HG02840 (cell line): ENCODE measurements at regions not wholly inside any gene's neighbourhood (a gene's known extent, or its start where the extent isn't known, plus 50 kb on each side); places are given as distances from the start of the nearest gene placed in this dataset.

Source experiments
- ATAC-seq: cut with Tn5 transposase; IDR thresholded peaks from one replicate; pipeline ENCODE4 v1.9.1; 2021; ENCODE audit warnings: mild to moderate bottlenecking, moderate library complexity, moderate number of reproducible peaks; ENCODE audit not compliant: unreplicated experiment, low FRiP score

DNA sequence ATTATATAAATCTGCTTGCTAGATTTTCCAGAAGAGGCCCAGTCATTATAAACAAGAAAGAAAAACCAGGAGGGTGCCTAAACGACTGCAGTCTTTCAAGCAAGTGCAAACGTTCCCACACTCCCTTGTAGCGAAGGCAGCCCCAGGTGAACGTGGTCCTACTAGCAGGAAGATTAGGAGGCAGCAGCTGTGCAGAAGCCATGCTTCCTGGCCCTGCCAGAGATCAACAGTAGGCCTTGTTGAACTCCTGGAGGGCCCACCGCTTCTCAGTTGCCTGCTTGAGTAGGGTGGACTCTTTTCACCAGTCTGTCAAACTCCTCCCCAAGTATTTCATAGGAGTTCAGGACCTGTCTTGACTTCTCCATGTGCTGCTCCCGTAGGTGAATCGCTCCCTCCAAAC, 163.0 kb upstream of the GORAB start:
- ATAC-seq: no peak

- no peak for ATAC-seq
These were observed 162.5 kb upstream of the GORAB start for GRCh38 chr1:170369417-170369816.

DNA sequence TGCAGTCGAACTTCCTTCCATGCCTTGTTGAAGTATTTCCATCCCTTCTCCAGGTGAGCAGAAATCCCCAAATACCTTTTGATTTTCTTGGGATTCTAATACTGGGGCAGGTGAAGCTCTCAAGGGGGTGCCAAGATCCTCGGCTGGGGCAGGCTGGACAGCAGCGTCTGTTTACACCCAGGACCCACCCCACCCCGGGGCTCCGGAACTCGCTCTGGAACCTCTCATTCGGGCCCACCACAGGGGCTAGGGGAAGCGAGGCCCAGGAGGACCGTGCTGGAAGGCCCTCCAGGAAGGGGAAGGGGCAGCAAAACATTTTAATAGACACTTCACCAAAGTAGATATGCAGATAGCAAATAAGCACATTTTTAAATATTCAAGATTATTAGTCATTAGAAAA, 161.9 kb upstream of the GORAB start:
- ATAC-seq: no peak

GRCh38 chr1:170375082-170375723, 156.8 kb upstream of the GORAB start:
- ATAC-seq: no peak

- no peak for ATAC-seq
These were observed 155.1 kb upstream of the GORAB start for GRCh38 chr1:170376801-170377385.

GRCh38 chr1:170377440-170377839, 154.5 kb upstream of the GORAB start:
- ATAC-seq: no peak

DNA sequence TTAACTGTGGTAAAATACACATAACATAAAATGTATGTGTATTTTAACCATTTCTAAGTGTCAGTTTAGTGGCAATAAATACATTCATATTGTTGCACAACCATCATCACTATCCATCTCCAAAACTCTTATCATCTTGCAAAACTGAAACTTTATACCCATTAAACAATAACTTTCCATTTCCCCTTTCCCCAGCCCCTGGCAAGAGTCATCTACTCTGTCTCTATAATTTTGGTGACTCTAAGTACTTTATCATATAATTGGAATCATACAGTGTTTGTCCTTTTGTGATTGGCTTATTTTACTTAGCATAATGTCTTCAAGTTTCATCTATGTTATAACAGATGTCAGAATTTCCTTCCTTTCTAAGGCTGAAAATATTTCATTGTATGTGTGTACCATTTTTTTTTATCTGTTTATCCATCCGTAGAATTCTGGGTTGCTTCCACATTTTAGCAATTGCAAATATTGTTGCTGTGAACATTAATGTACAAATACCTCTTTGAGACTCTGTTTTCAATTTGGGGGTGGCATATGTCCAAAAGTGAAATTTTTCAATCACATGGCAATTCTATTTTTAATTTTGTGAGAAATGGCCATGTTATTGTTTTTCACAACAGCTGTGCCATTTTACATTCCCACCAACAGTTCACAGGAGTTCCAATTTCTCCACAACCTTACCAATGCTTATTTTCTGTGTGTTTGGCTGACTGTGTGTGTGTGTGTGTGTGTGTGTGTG, 153.9 kb upstream of the GORAB start:
- ATAC-seq: no peak

- no peak for ATAC-seq
These were observed 146.2 kb upstream of the GORAB start for GRCh38 chr1:170385750-170386149.

DNA sequence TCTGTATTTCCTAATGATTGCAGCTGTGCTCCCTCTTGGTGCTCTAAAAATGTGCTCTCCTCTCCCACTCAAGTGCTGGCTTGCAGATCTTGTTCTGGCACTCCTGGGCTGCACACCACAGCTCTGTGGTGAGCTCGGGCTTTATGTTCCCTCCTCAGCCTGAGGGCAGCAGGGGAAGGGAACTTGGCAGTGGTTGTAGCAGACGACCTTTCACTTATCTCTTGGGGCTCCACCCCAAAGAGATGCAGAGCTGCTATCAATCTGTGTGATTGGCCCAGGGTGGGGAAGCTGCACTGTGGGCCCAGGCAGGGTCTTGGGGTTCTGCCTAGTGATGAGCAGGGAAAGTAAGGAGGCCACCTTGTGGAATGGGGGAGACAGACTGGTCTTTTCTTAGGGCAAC, 143.5 kb upstream of the GORAB start:
- ATAC-seq: no peak

DNA sequence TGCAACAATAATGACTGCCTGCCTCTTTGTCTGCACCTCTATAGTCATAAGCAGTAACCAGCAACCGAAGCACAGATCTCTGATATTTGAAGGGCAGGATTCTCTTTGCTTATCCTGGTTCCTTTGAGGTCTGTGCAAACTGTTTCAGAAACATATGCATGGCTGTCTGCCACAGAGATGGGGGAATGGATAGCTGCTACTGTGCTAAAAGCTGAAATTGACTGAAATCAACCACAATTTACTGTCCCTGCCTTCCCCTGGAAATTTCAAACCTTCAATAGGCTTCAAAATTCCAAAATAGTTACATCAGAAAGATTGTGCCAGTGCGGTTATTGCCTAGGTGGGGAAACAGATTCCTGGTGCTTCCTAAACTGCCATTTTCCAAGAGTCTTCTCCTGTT, 136.8 kb upstream of the GORAB start:
- ATAC-seq: no peak

DNA sequence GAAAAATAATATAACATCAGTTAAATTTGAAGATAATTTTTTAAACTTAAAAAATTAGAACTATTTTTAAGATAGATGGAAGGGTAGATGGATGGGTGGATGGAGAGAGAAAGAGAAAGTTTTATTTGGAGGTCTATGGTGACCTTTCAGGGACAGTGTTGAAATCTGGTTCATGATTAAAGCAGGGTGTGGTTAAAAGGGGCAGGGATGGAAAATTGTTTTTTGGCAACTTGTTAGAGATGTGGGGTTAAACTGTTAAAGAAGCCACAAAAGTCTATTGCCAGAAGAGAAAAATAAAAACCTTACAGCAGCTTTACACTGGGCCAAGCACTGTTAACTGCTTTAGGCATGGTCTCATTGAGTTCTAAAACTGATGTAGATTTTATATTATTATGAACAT, 134.9 kb upstream of the GORAB start:
- ATAC-seq: no peak

DNA sequence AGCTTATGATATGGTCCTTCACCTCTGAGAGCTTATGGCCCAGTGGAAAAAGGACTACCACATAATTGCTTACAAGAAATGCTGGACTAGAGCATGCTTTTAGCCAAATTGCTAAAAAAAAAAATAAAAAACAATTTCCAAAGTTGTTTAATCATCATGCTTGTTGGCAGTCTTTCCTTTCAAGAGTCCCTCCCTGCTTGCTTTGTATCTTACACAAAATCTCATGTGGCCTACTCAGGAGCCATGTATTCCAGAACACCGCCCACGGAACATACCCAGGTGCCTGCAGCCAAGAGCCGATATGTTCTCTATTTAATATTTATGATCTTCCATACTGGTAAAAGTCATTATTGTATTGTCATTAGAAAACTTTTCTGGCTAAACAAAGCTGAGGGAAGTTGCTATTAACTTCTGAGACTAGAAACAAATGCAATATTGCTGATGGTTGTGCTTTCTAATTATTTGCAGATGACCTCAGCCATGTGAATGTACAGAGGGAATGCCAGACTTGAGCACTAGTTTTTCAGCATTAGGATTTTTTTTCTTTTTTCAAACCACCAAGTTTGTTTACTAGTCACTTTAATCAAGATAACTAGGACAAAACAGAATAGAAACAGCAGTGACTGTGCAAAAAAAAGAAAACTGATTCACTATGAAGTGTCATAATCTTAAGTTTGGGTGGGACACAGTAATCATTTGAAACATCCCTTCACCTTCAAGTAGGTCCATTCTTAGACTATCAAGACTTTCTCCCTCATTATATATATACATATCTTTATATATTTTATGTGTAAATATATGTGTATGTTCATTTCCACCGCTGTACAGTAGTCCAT, 129.3 kb upstream of the GORAB start:
- no peak for ATAC-seq

DNA sequence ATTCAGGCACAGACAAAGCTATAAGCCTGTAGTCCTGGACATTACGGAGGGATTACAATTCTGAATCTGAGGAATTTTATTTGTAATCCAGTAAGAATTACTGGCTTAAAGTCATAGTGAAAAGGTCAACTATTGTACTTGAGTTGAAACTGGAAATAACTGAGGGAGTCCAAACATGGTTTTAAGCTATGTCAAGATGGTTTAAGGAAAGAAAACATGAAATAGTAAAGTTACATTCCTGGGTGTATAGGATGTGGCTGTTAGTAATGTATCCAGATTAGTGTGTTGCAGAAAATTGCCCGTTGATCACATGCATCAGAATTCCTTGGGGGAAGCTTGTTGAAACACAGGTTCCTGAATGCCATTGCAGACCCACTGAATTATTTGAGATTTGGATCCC, 124.8 kb upstream of the GORAB start:
- no peak for ATAC-seq

DNA sequence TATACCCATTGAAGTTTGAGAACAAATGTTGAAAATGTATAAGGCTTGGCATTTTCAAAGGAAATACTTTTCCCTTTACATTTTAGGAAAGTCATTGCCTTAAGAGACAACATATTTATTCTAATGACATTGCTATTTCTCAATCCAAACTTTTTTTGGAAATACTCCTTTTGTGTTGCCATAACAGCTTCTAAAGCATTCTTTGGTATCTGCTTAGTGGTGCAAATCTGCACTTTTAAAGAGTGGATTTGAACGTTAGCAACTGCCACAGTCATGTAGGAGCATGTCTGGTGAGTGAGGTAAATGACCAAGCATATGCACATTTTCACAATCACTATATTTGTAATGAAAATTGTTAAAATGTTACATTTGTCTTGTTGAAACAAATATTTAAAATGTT, 124.4 kb upstream of the GORAB start:
- ATAC-seq: no peak

- no peak for ATAC-seq
These were observed 121.4 kb upstream of the GORAB start for GRCh38 chr1:170410401-170411166.

DNA sequence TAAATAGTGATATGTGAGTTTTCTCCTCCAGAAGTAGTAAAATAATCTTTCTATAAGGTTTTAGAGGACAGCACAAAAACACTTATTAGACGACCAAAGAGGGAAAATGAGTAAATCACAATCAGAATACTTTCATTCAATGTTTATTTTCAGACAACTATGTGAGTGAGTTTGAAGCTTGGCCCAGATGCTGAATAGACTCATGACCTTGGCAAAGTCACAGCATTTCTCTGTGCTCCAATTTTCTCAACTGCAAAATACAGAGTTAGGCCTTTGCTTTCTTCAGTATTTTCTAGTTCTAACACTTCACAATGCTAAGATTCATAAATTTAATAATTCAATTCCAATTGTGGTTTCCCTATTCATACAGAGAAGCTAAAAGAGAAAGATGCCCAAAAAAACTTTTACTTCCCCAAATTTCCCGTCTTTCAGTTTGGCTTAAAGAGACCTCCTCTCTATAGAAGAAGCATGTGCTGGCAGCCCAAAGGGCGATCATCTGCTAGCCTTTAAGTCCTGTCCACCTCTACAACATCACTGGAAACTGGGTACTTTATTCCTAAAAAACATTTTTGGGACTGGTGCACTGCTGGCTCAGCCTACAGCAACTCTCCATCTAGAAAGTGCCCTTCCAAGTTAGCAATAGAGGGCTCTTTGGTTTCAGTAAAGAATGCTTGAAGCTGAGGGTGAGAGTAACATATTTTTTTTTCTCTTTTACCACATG, 116.8 kb upstream of the GORAB start:
- ATAC-seq: no peak

- no peak for ATAC-seq
These were observed 116.1 kb upstream of the GORAB start for GRCh38 chr1:170415710-170416372.

DNA sequence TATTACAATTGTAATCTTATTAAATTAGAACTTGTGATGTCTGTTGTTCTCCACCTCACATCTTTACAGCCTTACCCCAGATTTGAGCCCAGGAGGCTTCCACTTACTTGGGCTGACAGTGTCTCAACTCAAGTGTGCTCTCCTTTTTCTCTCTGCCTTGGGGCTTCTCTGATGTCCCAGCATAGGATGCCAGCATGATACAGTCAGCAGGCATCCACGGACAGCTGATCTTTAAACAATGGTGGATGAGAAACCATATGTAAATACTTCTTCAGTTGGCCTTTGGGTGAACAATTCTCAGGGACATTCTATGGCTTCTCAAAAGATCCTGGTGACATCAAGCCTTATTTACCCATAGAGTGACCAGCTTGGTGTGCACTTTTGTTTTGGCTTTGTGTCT, 107.6 kb upstream of the GORAB start:
- no peak for ATAC-seq

- ATAC-seq: no peak
These were observed 105.4 kb upstream of the GORAB start for GRCh38 chr1:170426596-170426995.
